ENCODE measurements at regions not wholly inside any gene's neighbourhood (a gene's known extent, or its start where the extent isn't known, plus 50 kb on each side); places are given as distances from the start of the nearest gene placed in this dataset.

DNA sequence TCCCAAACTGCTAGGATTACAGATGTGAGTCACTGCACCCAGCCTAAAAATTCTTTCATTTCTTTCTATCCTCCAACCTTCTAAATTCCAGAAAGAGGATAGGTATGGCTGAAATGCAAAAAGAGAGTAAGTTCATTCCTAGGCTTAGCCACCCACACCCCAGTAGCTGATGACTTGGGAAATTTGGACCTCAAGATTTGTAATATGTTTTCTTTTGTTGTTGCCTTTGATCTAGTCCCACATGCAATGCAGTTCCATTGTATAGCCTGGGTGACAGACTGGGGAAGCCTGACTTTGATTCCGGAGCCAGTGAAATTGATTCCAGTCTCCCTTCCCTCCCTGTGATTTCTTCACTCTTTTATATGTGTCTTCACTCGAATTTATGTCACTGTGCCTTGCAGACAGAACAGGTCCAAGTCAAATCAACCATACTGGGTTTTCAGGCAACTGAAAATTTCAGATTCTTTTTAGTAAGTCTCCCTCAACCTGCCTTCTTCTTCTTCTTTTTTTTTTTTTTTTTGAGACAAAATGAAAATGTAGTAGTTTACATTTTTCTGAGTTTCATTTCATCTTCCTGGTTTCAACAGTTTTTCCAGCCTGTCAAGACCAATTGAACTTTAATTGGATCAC, 176.2 kb upstream of the RBPJ start:
- TF ChIP-seq, protein P1, sequence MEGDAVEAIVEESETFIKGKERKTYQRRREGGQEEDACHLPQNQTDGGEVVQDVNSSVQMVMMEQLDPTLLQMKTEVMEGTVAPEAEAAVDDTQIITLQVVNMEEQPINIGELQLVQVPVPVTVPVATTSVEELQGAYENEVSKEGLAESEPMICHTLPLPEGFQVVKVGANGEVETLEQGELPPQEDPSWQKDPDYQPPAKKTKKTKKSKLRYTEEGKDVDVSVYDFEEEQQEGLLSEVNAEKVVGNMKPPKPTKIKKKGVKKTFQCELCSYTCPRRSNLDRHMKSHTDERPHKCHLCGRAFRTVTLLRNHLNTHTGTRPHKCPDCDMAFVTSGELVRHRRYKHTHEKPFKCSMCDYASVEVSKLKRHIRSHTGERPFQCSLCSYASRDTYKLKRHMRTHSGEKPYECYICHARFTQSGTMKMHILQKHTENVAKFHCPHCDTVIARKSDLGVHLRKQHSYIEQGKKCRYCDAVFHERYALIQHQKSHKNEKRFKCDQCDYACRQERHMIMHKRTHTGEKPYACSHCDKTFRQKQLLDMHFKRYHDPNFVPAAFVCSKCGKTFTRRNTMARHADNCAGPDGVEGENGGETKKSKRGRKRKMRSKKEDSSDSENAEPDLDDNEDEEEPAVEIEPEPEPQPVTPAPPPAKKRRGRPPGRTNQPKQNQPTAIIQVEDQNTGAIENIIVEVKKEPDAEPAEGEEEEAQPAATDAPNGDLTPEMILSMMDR (IDR thresholded peaks at IDR 0.05 in 4 of 5, conservative IDR thresholded peaks at IDR 0.05 in 1 of 5), result no peak
- no peak for TF ChIP-seq POLR2A (IDR thresholded peaks at IDR 0.05)
